ENCODE measurements at regions not wholly inside any gene's neighbourhood (a gene's known extent, or its start where the extent isn't known, plus 50 kb on each side); places are given as distances from the start of the nearest gene placed in this dataset.
"Not testable (repeated sequence)": the region's sequence is repeated elsewhere in the genome, so short reads cannot be mapped to it uniquely, and the experiment has no call there.

GRCh38 chr5:8840746-8841145, 705.1 kb downstream of the SEMA5A start:
- H3K4me3 ChIP-seq (ENCODE audit: low read length in 3 of 3), result not testable (repeated sequence)

GRCh38 chr5:8842971-8843551, 702.8 kb downstream of the SEMA5A start:
- Histone ChIP-seq H3K9ac (ENCODE audit: low read depth in 1 of 3, low read length in 3 of 3) (no peak overlapping the region), H3K36me3 (ENCODE audit: control insufficient read depth in 3 of 3, insufficient read depth in 3 of 3, low read length in 3 of 3) (no peaks in the 10 kb centered on the region), H3K4me3 (ENCODE audit: low read length in 3 of 3) (no peak overlapping the region), H3K9me3 (ENCODE audit: control insufficient read depth in 3 of 3, low read length in 3 of 3) (no peaks in the 10 kb centered on the region), H3K4me1 (ENCODE audit: control insufficient read depth in 3 of 3, insufficient read depth in 3 of 3, low read length in 3 of 3) (no peaks in the 10 kb centered on the region), H3K27me3 (ENCODE audit: control insufficient read depth in 3 of 3, insufficient read depth in 3 of 3, low read length in 3 of 3) (no peaks in the 10 kb centered on the region), H3K27ac (ENCODE audit: low read depth, low read length) (no peak overlapping the region)

More at GRCh38 chr5:8840746-8841145, 705.1 kb downstream of the SEMA5A start:
- H3K9me3 ChIP-seq (ENCODE audit: control insufficient read depth in 3 of 3, low read length in 3 of 3); H3K27me3 ChIP-seq (ENCODE audit: control insufficient read depth in 3 of 3, insufficient read depth in 3 of 3, low read length in 3 of 3); H3K27ac ChIP-seq (ENCODE audit: low read depth, low read length); H3K4me1 ChIP-seq (ENCODE audit: control insufficient read depth in 3 of 3, insufficient read depth in 3 of 3, low read length in 3 of 3); H3K9ac ChIP-seq (ENCODE audit: low read depth in 1 of 3, low read length in 3 of 3); H3K36me3 ChIP-seq (ENCODE audit: control insufficient read depth in 3 of 3, insufficient read depth in 3 of 3, low read length in 3 of 3): not testable (repeated sequence)

- Histone ChIP-seq H3K4me1 (ENCODE audit: control insufficient read depth in 3 of 3, insufficient read depth in 3 of 3, low read length in 3 of 3) (no peaks in the 10 kb centered on the region), H3K27ac (ENCODE audit: low read depth, low read length) (no peak overlapping the region), H3K9ac (ENCODE audit: low read depth in 1 of 3, low read length in 3 of 3) (no peak overlapping the region), H3K9me3 (ENCODE audit: control insufficient read depth in 3 of 3, low read length in 3 of 3) (no peaks in the 10 kb centered on the region), H3K27me3 (ENCODE audit: control insufficient read depth in 3 of 3, insufficient read depth in 3 of 3, low read length in 3 of 3) (no peaks in the 10 kb centered on the region), H3K36me3 (ENCODE audit: control insufficient read depth in 3 of 3, insufficient read depth in 3 of 3, low read length in 3 of 3) (no peaks in the 10 kb centered on the region), H3K4me3 (ENCODE audit: low read length in 3 of 3) (no peak overlapping the region)
Measured at GRCh38 chr5:8843771-8844170, 702.1 kb downstream of the SEMA5A start.

GRCh38 chr5:8844206-8844605, 701.7 kb downstream of the SEMA5A start:
- no peaks in the 10 kb centered on the region for H3K4me1 ChIP-seq (ENCODE audit: control insufficient read depth in 3 of 3, insufficient read depth in 3 of 3, low read length in 3 of 3)
- no peaks in the 10 kb centered on the region for H3K36me3 ChIP-seq (ENCODE audit: control insufficient read depth in 3 of 3, insufficient read depth in 3 of 3, low read length in 3 of 3)
- no peaks in the 10 kb centered on the region for H3K27me3 ChIP-seq (ENCODE audit: control insufficient read depth in 3 of 3, insufficient read depth in 3 of 3, low read length in 3 of 3)
- no peak overlapping the region for H3K9ac ChIP-seq (ENCODE audit: low read depth in 1 of 3, low read length in 3 of 3)
- H3K27ac ChIP-seq (ENCODE audit: low read depth, low read length), result no peak overlapping the region
- no peaks in the 10 kb centered on the region for H3K9me3 ChIP-seq (ENCODE audit: control insufficient read depth in 3 of 3, low read length in 3 of 3)
- no peak overlapping the region for H3K4me3 ChIP-seq (ENCODE audit: low read length in 3 of 3)

GRCh38 chr5:8844847-8845246, 701.0 kb downstream of the SEMA5A start:
- Histone ChIP-seq H3K9me3 (ENCODE audit: control insufficient read depth in 3 of 3, low read length in 3 of 3) (no peaks in the 10 kb centered on the region), H3K4me1 (ENCODE audit: control insufficient read depth in 3 of 3, insufficient read depth in 3 of 3, low read length in 3 of 3) (no peaks in the 10 kb centered on the region), H3K4me3 (ENCODE audit: low read length in 3 of 3) (no peak overlapping the region), H3K36me3 (ENCODE audit: control insufficient read depth in 3 of 3, insufficient read depth in 3 of 3, low read length in 3 of 3) (no peaks in the 10 kb centered on the region), H3K9ac (ENCODE audit: low read depth in 1 of 3, low read length in 3 of 3) (no peak overlapping the region), H3K27ac (ENCODE audit: low read depth, low read length) (no peak overlapping the region), H3K27me3 (ENCODE audit: control insufficient read depth in 3 of 3, insufficient read depth in 3 of 3, low read length in 3 of 3) (no peaks in the 10 kb centered on the region)

- no peaks in the 10 kb centered on the region for H3K27me3 ChIP-seq (ENCODE audit: control insufficient read depth in 3 of 3, insufficient read depth in 3 of 3, low read length in 3 of 3)
- no peaks in the 10 kb centered on the region for H3K9me3 ChIP-seq (ENCODE audit: control insufficient read depth in 3 of 3, low read length in 3 of 3)
- no peak overlapping the region for H3K4me3 ChIP-seq (ENCODE audit: low read length in 3 of 3)
- H3K27ac ChIP-seq (ENCODE audit: low read depth, low read length), result no peak overlapping the region
- H3K36me3 ChIP-seq (ENCODE audit: control insufficient read depth in 3 of 3, insufficient read depth in 3 of 3, low read length in 3 of 3), result no peaks in the 10 kb centered on the region
- H3K4me1 ChIP-seq (ENCODE audit: control insufficient read depth in 3 of 3, insufficient read depth in 3 of 3, low read length in 3 of 3), result no peaks in the 10 kb centered on the region
- no peak overlapping the region for H3K9ac ChIP-seq (ENCODE audit: low read depth in 1 of 3, low read length in 3 of 3)
Measured at GRCh38 chr5:8845296-8845695, 700.6 kb downstream of the SEMA5A start.

GRCh38 chr5:8848366-8848765, 697.5 kb downstream of the SEMA5A start:
- H3K4me1 ChIP-seq (ENCODE audit: control insufficient read depth in 3 of 3, insufficient read depth in 3 of 3, low read length in 3 of 3), result no peaks in the 10 kb centered on the region
- no peaks in the 10 kb centered on the region for H3K27me3 ChIP-seq (ENCODE audit: control insufficient read depth in 3 of 3, insufficient read depth in 3 of 3, low read length in 3 of 3)
- no peak overlapping the region for H3K9ac ChIP-seq (ENCODE audit: low read depth in 1 of 3, low read length in 3 of 3)
- H3K4me3 ChIP-seq (ENCODE audit: low read length in 3 of 3), result no peak overlapping the region
- H3K36me3 ChIP-seq (ENCODE audit: control insufficient read depth in 3 of 3, insufficient read depth in 3 of 3, low read length in 3 of 3), result no peaks in the 10 kb centered on the region
- peaks cover 0 to 2% (median 0%) of the 10 kb centered on the region in 3 donors for H3K9me3 ChIP-seq (ENCODE audit: control insufficient read depth in 3 of 3, low read length in 3 of 3)
- H3K27ac ChIP-seq (ENCODE audit: low read depth, low read length), result no peak overlapping the region

GRCh38 chr5:8848997-8849594, 696.8 kb downstream of the SEMA5A start:
- Histone ChIP-seq H3K27me3 (ENCODE audit: control insufficient read depth in 3 of 3, insufficient read depth in 3 of 3, low read length in 3 of 3) (no peaks in the 10 kb centered on the region), H3K36me3 (ENCODE audit: control insufficient read depth in 3 of 3, insufficient read depth in 3 of 3, low read length in 3 of 3) (no peaks in the 10 kb centered on the region), H3K4me3 (ENCODE audit: low read length in 3 of 3) (no peak overlapping the region), H3K4me1 (ENCODE audit: control insufficient read depth in 3 of 3, insufficient read depth in 3 of 3, low read length in 3 of 3) (no peaks in the 10 kb centered on the region), H3K27ac (ENCODE audit: low read depth, low read length) (no peak overlapping the region), H3K9me3 (ENCODE audit: control insufficient read depth in 3 of 3, low read length in 3 of 3) (peaks cover 0 to 2% (median 0%) of the 10 kb centered on the region in 3 donors), H3K9ac (ENCODE audit: low read depth in 1 of 3, low read length in 3 of 3) (no peak overlapping the region)

GRCh38 chr5:8851101-8851500, 694.8 kb downstream of the SEMA5A start:
- no peaks in the 10 kb centered on the region for H3K4me1 ChIP-seq (ENCODE audit: control insufficient read depth in 3 of 3, insufficient read depth in 3 of 3, low read length in 3 of 3)
- no peaks in the 10 kb centered on the region for H3K36me3 ChIP-seq (ENCODE audit: control insufficient read depth in 3 of 3, insufficient read depth in 3 of 3, low read length in 3 of 3)

GRCh38 chr5:8857051-8857450, 688.8 kb downstream of the SEMA5A start:
- Histone ChIP-seq H3K36me3 (ENCODE audit: control insufficient read depth in 3 of 3, insufficient read depth in 3 of 3, low read length in 3 of 3) (no peaks in the 10 kb centered on the region), H3K4me1 (ENCODE audit: control insufficient read depth in 3 of 3, insufficient read depth in 3 of 3, low read length in 3 of 3) (no peaks in the 10 kb centered on the region), H3K27ac (ENCODE audit: low read depth, low read length) (no peak overlapping the region), H3K9ac (ENCODE audit: low read depth in 1 of 3, low read length in 3 of 3) (no peak overlapping the region), H3K27me3 (ENCODE audit: control insufficient read depth in 3 of 3, insufficient read depth in 3 of 3, low read length in 3 of 3) (no peaks in the 10 kb centered on the region), H3K4me3 (ENCODE audit: low read length in 3 of 3) (no peak overlapping the region), H3K9me3 (ENCODE audit: control insufficient read depth in 3 of 3, low read length in 3 of 3) (peaks cover 0 to 2% (median 0%) of the 10 kb centered on the region in 3 donors)

More at GRCh38 chr5:8851101-8851500, 694.8 kb downstream of the SEMA5A start:
- no peaks in the 10 kb centered on the region for H3K27me3 ChIP-seq (ENCODE audit: control insufficient read depth in 3 of 3, insufficient read depth in 3 of 3, low read length in 3 of 3)
- no peak overlapping the region for H3K9ac ChIP-seq (ENCODE audit: low read depth in 1 of 3, low read length in 3 of 3)
- H3K9me3 ChIP-seq (ENCODE audit: control insufficient read depth in 3 of 3, low read length in 3 of 3), result peaks cover 0 to 2% (median 0%) of the 10 kb centered on the region in 3 donors
- H3K27ac ChIP-seq (ENCODE audit: low read depth, low read length), result no peak overlapping the region
- no peak overlapping the region for H3K4me3 ChIP-seq (ENCODE audit: low read length in 3 of 3)

Data from skeletal muscle tissue (tissue), 3 donors.